GM12878 (cell line): ENCODE measurements at regions not wholly inside any gene's neighbourhood (a gene's known extent, or its start where the extent isn't known, plus 50 kb on each side); places are given as distances from the start of the nearest gene placed in this dataset.
A peak's percentile ranks its signal among the peaks of the same experiment; 100 is the strongest.

ENCODE experiments used
- ATAC-seq: fragments of 200-7000 bp; cut with Tn5 transposase; 3 replicates; pipeline ENCODE4 v1.9.1; 2020; ENCODE audit warnings: mild to moderate bottlenecking, moderate library complexity
- BruUV-seq: library from RNA; stranded (reverse); fragments of 400-500 nt; replicated peaks from 2 replicates; lab custom pipeline; 2021; lab: Mats Ljungman, UMichigan
- CTCF ChIA-PET: fragments of 300-600 bp; sonication (Branson Sonifier 250); formaldehyde crosslinking; extraction: SDS; loops from one replicate; lab custom pipeline; 2021; ENCODE audit warnings: inconsistent platforms; lab: Yijun Ruan, JAX
- POLR2A ChIA-PET: fragments of 350-600 bp; formaldehyde crosslinking; extraction: SDS; loops from one replicate; lab custom pipeline; 2021; ENCODE audit warnings: inconsistent platforms; lab: Charles Lee
- RAD21 ChIA-PET: fragments of 300-600 bp; sonication (Branson Sonifier 250); formaldehyde crosslinking; loops from one replicate; lab custom pipeline; 2023; ENCODE audit warnings: antibody characterized with exemption; ENCODE audit not compliant: unreplicated experiment; lab: Charles Lee
- SMC1A ChIA-PET: fragments of 300-600 bp; sonication (Branson Sonifier 250); formaldehyde crosslinking; loops from one replicate; lab custom pipeline; 2023; ENCODE audit not compliant: unreplicated experiment, uncharacterized antibody; lab: Charles Lee
- DNase-seq: peaks from one replicate; pipeline ENCODE4 v3.0.0-alpha.2; 2011; ENCODE audit warnings: low read depth, low spot score
- FAIRE-seq: peaks from 3 replicates; lab custom pipeline; 2011; peaks lifted over from hg19 to GRCh38; lab: Jason Lieb, UNC
- H2AFZ ChIP-seq: 2 replicates; pipeline ENCODE4 v1.6.0; 2011; ENCODE audit warnings: low read depth, low read length, control low read depth; ENCODE audit not compliant: control insufficient read depth
- H3K27ac ChIP-seq: 2 replicates; pipeline ENCODE4 v1.5.1; 2011; ENCODE audit warnings: control low read depth; ENCODE audit not compliant: control insufficient read depth, insufficient read depth
- H3K27me3 ChIP-seq, 2 experiments: replicated peaks in 1 of 2; 2 replicates each; pipeline versions ENCODE4 v1.6.0 to v1.6.1; 2011; ENCODE audit warnings: low read length in 1 of 2; ENCODE audit not compliant: control insufficient read depth in 2 of 2, insufficient read depth in 2 of 2
- H3K36me3 ChIP-seq, 2 experiments: 2 replicates each; pipeline ENCODE4 v1.5.1; 2011; ENCODE audit warnings: low read length in 1 of 2; ENCODE audit not compliant: control insufficient read depth in 2 of 2, insufficient read depth in 2 of 2
- H3K4me1 ChIP-seq: 2 replicates; pipeline ENCODE4 v1.6.1; 2011; ENCODE audit warnings: mild to moderate bottlenecking, low read length, moderate library complexity, mixed read lengths; ENCODE audit not compliant: control insufficient read depth, insufficient read depth
- H3K4me2 ChIP-seq: 2 replicates; pipeline ENCODE4 v1.6.0; 2011; ENCODE audit warnings: control low read depth; ENCODE audit not compliant: control insufficient read depth, insufficient read depth
- H3K4me3 ChIP-seq: fragments of 200-600 bp; sonication (generic); 2 replicates; pipeline ENCODE4 v1.5.1; 2016
- H3K79me2 ChIP-seq: 2 replicates; pipeline ENCODE4 v1.6.0; 2011; ENCODE audit warnings: low read length; ENCODE audit not compliant: control insufficient read depth, insufficient read depth
- H3K9ac ChIP-seq: 2 replicates; pipeline ENCODE4 v1.8.0; 2011; ENCODE audit warnings: low read length, control low read depth, mixed read lengths; ENCODE audit not compliant: control insufficient read depth, insufficient read depth
- H3K9me3 ChIP-seq: replicated peaks from 3 replicates; pipeline ENCODE4 v1.5.1; 2011; ENCODE audit warnings: mild to moderate bottlenecking, low read length; ENCODE audit not compliant: control insufficient read depth, insufficient read depth
- H4K20me1 ChIP-seq: 2 replicates; pipeline ENCODE4 v1.6.0; 2011; ENCODE audit not compliant: control insufficient read depth, insufficient read depth
- E2F8 ChIP-seq: fragments of 450-650 bp; IDR thresholded peaks from 2 replicates; pipeline ENCODE4 v1.6.1; 2018; ENCODE audit warnings: mild to moderate bottlenecking, low read depth, moderate library complexity; ENCODE audit not compliant: partially characterized antibody
- FOS ChIP-seq: IDR thresholded peaks from 3 replicates; pipeline ENCODE4 v1.6.1; 2011; ENCODE audit warnings: borderline replicate concordance; ENCODE audit not compliant: insufficient read length; ENCODE audit errors: extremely low read depth
- HDGF ChIP-seq: fragments of 450-650 bp; IDR thresholded peaks from 2 replicates; pipeline ENCODE4 v1.6.1; 2016; ENCODE audit warnings: antibody characterized with exemption
- NKRF ChIP-seq: fragments of 450-650 bp; conservative IDR thresholded peaks from 2 replicates; pipeline ENCODE4 v1.6.1; 2017; ENCODE audit warnings: mild to moderate bottlenecking, moderate library complexity
- SREBF2 ChIP-seq: IDR thresholded peaks from 2 replicates; pipeline ENCODE4 v1.6.1; 2012; ENCODE audit warnings: mild to moderate bottlenecking, low read length
- STAT3 ChIP-seq: IDR thresholded peaks from 2 replicates; pipeline ENCODE4 v1.6.1; 2011; ENCODE audit warnings: low read depth, low read length, improper control_type of control experiment
- TCF7 ChIP-seq: IDR thresholded peaks from 2 replicates; pipeline ENCODE4 v1.6.1; 2014; ENCODE audit warnings: antibody characterized with exemption, borderline replicate concordance
- ZZZ3 ChIP-seq: IDR thresholded peaks from 2 replicates; pipeline ENCODE4 v1.6.1; 2011; ENCODE audit warnings: low read depth; ENCODE audit not compliant: control insufficient read depth, insufficient read length
- WGBS: methylation state at CpG from one replicate; pipeline ENCODE4 v1.1.6; 2016; ENCODE audit warnings: low lambda C conversion rate; ENCODE audit not compliant: insufficient replicate concordance, insufficient coverage; ENCODE audit errors: missing lambda C conversion rate; 5-methylcytosine and 5-hydroxymethylcytosine counted together
- in situ Hi-C: fragments of 300-500 bp; cut with MboI; formaldehyde crosslinking; loops from 9 replicates; pipeline ENCODE4 v1.14.3; 2018; ENCODE audit warnings: mixed read lengths
- intact Hi-C: fragments of 100-400 bp; cut with micrococcal nuclease; formaldehyde crosslinking; loops from one replicate; pipeline ENCODE4 v1.14.2; 2022; ENCODE audit not compliant: unreplicated experiment
- TF ChIP-seq, protein P1 (sequence below): fragments of 450-650 bp; formaldehyde crosslinking; IDR thresholded peaks from 2 replicates; pipeline ENCODE4 v1.4.0; 2020; ENCODE audit warnings: mild to moderate bottlenecking, moderate library complexity
- TF ChIP-seq, protein P2 (sequence below): IDR thresholded peaks from 2 replicates; pipeline ENCODE4 v1.6.1; 2012; ENCODE audit warnings: low read length, inconsistent platforms

DNA sequence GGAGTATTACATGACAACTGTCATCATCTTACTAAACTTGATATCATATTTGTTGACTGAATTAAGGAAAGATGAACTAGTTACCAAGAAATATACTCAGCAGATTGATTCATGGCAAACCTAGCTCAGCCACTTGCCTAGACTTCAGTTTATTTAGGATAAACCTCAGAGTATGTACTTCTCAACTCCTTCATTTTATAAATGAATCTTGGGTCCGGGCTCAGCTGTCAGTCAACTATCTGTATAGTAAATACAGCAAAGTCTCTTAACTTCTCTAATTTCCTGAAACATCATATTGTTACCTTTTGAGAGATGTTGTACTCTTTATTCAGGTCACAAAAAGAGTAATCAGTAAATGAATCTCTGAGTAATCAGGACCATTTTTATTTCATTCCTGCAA is 211.0 kb upstream of the KLF14 start (continued):
- TF ChIP-seq, protein P1, sequence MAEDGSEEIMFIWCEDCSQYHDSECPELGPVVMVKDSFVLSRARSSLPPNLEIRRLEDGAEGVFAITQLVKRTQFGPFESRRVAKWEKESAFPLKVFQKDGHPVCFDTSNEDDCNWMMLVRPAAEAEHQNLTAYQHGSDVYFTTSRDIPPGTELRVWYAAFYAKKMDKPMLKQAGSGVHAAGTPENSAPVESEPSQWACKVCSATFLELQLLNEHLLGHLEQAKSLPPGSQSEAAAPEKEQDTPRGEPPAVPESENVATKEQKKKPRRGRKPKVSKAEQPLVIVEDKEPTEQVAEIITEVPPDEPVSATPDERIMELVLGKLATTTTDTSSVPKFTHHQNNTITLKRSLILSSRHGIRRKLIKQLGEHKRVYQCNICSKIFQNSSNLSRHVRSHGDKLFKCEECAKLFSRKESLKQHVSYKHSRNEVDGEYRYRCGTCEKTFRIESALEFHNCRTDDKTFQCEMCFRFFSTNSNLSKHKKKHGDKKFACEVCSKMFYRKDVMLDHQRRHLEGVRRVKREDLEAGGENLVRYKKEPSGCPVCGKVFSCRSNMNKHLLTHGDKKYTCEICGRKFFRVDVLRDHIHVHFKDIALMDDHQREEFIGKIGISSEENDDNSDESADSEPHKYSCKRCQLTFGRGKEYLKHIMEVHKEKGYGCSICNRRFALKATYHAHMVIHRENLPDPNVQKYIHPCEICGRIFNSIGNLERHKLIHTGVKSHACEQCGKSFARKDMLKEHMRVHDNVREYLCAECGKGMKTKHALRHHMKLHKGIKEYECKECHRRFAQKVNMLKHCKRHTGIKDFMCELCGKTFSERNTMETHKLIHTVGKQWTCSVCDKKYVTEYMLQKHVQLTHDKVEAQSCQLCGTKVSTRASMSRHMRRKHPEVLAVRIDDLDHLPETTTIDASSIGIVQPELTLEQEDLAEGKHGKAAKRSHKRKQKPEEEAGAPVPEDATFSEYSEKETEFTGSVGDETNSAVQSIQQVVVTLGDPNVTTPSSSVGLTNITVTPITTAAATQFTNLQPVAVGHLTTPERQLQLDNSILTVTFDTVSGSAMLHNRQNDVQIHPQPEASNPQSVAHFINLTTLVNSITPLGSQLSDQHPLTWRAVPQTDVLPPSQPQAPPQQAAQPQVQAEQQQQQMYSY (CRISPR knock-in tag) = no peak
- no peak for TF ChIP-seq TCF7

GRCh38 chr7:130945411-130945811 is 211.4 kb upstream of the KLF14 start:
- ChIA-PET RAD21 (interaction anchor here (1.1 to 6.7 kb wide), 3 partner anchors 8 to 33 kb away, joined by 3 to 94 read pairs (median 7); no protein-coding TSS in a partner anchor), SMC1A (interaction anchor here (0.9 to 7.1 kb wide), 14 partner anchors 12 to 97 kb away, joined by 3 to 145 read pairs (median 4); no protein-coding TSS in a partner anchor), POLR2A (interaction anchor here (0.7 to 6.3 kb wide), 8 partner anchors 12 to 93 kb away, joined by 3 to 67 read pairs (median 4); no protein-coding TSS in a partner anchor), CTCF (interaction anchor here (0.7 to 8.5 kb wide), 12 partner anchors 9 to 95 kb away, joined by 3 to 106 read pairs (median 6); no protein-coding TSS in a partner anchor)
- Histone ChIP-seq H3K79me2 (peaks cover 98% of the 10 kb centered on the region), H4K20me1 (no peaks in the 10 kb centered on the region), H3K9me3 (no peaks in the 10 kb centered on the region), H3K9ac (peak overlapping the region; percentile 11), H3K4me1 (peaks cover 44% of the 10 kb centered on the region), H3K27ac (peak overlapping the region; percentile 78), H3K36me3 (peaks cover 9 to 10% of the 10 kb centered on the region in 2 experiments; a peak in 3 of 4 replicates), H3K4me3 (peak overlapping the region; percentile 21; the same call in 1 of the 2 replicates), H3K27me3 (no peaks in the 10 kb centered on the region), H3K4me2 (peak overlapping the region; percentile 43), H2AFZ (no peak overlapping the region)
- DNase-seq (no peak), ATAC-seq (peak; percentile 70), FAIRE-seq (no peak)
- intact Hi-C loops (no loop called here), in situ Hi-C loops (no loop called here)
- WGBS = 18% methylated on average over 5 of the region's 5 CpGs
- BruUV-seq = no TSS peak
- 0 out of 2 replicates have a peak, but pooled peaks have one; percentile 79 for TF ChIP-seq HDGF
- TF ChIP-seq STAT3 = no peak
- TF ChIP-seq SREBF2 = no peak
- no peak for TF ChIP-seq NKRF
- TF ChIP-seq ZZZ3 = no peak
- no peak for TF ChIP-seq E2F8
- no peak for TF ChIP-seq FOS
- TF ChIP-seq, protein P2, sequence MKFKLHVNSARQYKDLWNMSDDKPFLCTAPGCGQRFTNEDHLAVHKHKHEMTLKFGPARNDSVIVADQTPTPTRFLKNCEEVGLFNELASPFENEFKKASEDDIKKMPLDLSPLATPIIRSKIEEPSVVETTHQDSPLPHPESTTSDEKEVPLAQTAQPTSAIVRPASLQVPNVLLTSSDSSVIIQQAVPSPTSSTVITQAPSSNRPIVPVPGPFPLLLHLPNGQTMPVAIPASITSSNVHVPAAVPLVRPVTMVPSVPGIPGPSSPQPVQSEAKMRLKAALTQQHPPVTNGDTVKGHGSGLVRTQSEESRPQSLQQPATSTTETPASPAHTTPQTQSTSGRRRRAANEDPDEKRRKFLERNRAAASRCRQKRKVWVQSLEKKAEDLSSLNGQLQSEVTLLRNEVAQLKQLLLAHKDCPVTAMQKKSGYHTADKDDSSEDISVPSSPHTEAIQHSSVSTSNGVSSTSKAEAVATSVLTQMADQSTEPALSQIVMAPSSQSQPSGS = no peak
